ENCODE measurements at regions not wholly inside any gene's neighbourhood (a gene's known extent, or its start where the extent isn't known, plus 50 kb on each side); places are given as distances from the start of the nearest gene placed in this dataset.
A peak's percentile ranks its signal among the peaks of the same experiment; 100 is the strongest.
"Not testable (repeated sequence)": the region's sequence is repeated elsewhere in the genome, so short reads cannot be mapped to it uniquely, and the experiment has no call there.

GRCh38 chr2:16235291-16235690, 294.9 kb downstream of the MYCN start:
- ATAC-seq; intact Hi-C loops (cut with micrococcal nuclease); DNase-seq: not testable (repeated sequence)

GRCh38 chr2:16228951-16229350, 288.6 kb downstream of the MYCN start:
- no peak for ATAC-seq
- intact Hi-C loops (cut with micrococcal nuclease): no loop called here
- no peak for DNase-seq

GRCh38 chr2:16228471-16228870, 288.1 kb downstream of the MYCN start:
- DNase-seq (no peak), ATAC-seq (no peak)
- intact Hi-C loops (cut with micrococcal nuclease): no loop called here

- no peak for ATAC-seq
- DNase-seq: no peak
- intact Hi-C loops (cut with micrococcal nuclease): no loop called here
Observed at GRCh38 chr2:16227811-16228462, 287.6 kb downstream of the MYCN start.

- intact Hi-C loops (cut with micrococcal nuclease): no loop called here
- DNase-seq (peak; percentile 51), ATAC-seq (peak; percentile 56)
Observed at GRCh38 chr2:16226943-16227664, 286.8 kb downstream of the MYCN start.

- ATAC-seq: no peak
- DNase-seq: no peak
- intact Hi-C loops (cut with micrococcal nuclease): no loop called here
Observed at GRCh38 chr2:16226381-16226780, 286.0 kb downstream of the MYCN start.

- intact Hi-C loops (cut with micrococcal nuclease): no loop called here
- ATAC-seq: no peak
Observed at GRCh38 chr2:16225545-16225944, 285.2 kb downstream of the MYCN start.

GRCh38 chr2:16225071-16225470, 284.7 kb downstream of the MYCN start:
- intact Hi-C loops (cut with micrococcal nuclease): no loop called here
- DNase-seq (no peak), ATAC-seq (no peak)

More at GRCh38 chr2:16225545-16225944, 285.2 kb downstream of the MYCN start:
- DNase-seq: no peak

- no peak for ATAC-seq
- intact Hi-C loops (cut with micrococcal nuclease): no loop called here
- no peak for DNase-seq
Observed at GRCh38 chr2:16224298-16225045, 284.1 kb downstream of the MYCN start.

GRCh38 chr2:16223841-16224177, 283.5 kb downstream of the MYCN start:
- DNase-seq (no peak), ATAC-seq (no peak)

GRCh38 chr2:16223161-16223840, 283.0 kb downstream of the MYCN start:
- intact Hi-C loops (cut with micrococcal nuclease): no loop called here
- ATAC-seq: no peak
- DNase-seq: no peak

More at GRCh38 chr2:16223841-16224177, 283.5 kb downstream of the MYCN start:
- intact Hi-C loops (cut with micrococcal nuclease): no loop called here

- DNase-seq (no peak), ATAC-seq (no peak)
- intact Hi-C loops (cut with micrococcal nuclease): no loop called here
Observed at GRCh38 chr2:16222326-16222725, 282.0 kb downstream of the MYCN start.

GRCh38 chr2:16221461-16222010, 281.2 kb downstream of the MYCN start:
- ATAC-seq: no peak
- intact Hi-C loops (cut with micrococcal nuclease): no loop called here
- DNase-seq: no peak

- intact Hi-C loops (cut with micrococcal nuclease): no loop called here
- ATAC-seq (no peak), DNase-seq (no peak)
Observed at GRCh38 chr2:16219292-16219975, 279.1 kb downstream of the MYCN start.

- intact Hi-C loops (cut with micrococcal nuclease): no loop called here
- DNase-seq (peak; percentile 43), ATAC-seq (no peak)
Observed at GRCh38 chr2:16218625-16219024, 278.3 kb downstream of the MYCN start.

GRCh38 chr2:16218161-16218560, 277.8 kb downstream of the MYCN start:
- ATAC-seq: no peak

GRCh38 chr2:16217741-16218140, 277.4 kb downstream of the MYCN start:
- ATAC-seq; intact Hi-C loops (cut with micrococcal nuclease); DNase-seq: not testable (repeated sequence)

More at GRCh38 chr2:16218161-16218560, 277.8 kb downstream of the MYCN start:
- no peak for DNase-seq
- intact Hi-C loops (cut with micrococcal nuclease): no loop called here

GRCh38 chr2:16217291-16217690, 276.9 kb downstream of the MYCN start:
- intact Hi-C loops (cut with micrococcal nuclease): no loop called here
- no peak for DNase-seq
- no peak for ATAC-seq

- no peak for DNase-seq
- intact Hi-C loops (cut with micrococcal nuclease): no loop called here
- ATAC-seq: no peak
Observed at GRCh38 chr2:16216558-16216945, 276.2 kb downstream of the MYCN start.
